ENCODE measurements at regions not wholly inside any gene's neighbourhood (a gene's known extent, or its start where the extent isn't known, plus 50 kb on each side); places are given as distances from the start of the nearest gene placed in this dataset.
"Not testable (repeated sequence)": the region's sequence is repeated elsewhere in the genome, so short reads cannot be mapped to it uniquely, and the experiment has no call there.

DNA sequence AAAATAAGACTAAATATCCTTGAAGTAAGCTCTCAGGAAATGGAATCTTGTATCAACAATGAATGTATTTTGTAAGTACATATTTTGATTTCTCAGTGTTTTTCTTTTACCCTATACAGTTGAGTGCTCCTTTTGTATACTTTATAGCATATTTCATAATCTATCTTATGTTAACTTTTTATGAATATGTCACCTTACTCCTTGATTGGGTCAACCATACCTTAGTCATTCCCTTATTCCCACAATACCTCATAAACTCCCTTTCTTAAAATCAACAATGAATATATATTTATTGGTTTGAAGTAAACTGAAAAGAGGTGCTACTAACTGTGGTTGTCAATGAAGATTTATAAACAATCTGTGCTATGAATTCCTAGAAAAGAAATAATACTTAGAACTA is 686.2 kb downstream of the METTL15 start:
- no peaks in the 10 kb centered on the region for H3K27me3 ChIP-seq (ENCODE audit: control insufficient read depth, insufficient read depth, low read length)
- ChIA-PET CTCF (interaction anchor here (1.3 kb wide), 1 partner anchor 21 kb away, joined by 3 read pairs; no protein-coding TSS in a partner anchor), POLR2A (no interaction called here)
- DNase-seq (ENCODE audit: low read depth): no peak
- TF ChIP-seq, protein P1, sequence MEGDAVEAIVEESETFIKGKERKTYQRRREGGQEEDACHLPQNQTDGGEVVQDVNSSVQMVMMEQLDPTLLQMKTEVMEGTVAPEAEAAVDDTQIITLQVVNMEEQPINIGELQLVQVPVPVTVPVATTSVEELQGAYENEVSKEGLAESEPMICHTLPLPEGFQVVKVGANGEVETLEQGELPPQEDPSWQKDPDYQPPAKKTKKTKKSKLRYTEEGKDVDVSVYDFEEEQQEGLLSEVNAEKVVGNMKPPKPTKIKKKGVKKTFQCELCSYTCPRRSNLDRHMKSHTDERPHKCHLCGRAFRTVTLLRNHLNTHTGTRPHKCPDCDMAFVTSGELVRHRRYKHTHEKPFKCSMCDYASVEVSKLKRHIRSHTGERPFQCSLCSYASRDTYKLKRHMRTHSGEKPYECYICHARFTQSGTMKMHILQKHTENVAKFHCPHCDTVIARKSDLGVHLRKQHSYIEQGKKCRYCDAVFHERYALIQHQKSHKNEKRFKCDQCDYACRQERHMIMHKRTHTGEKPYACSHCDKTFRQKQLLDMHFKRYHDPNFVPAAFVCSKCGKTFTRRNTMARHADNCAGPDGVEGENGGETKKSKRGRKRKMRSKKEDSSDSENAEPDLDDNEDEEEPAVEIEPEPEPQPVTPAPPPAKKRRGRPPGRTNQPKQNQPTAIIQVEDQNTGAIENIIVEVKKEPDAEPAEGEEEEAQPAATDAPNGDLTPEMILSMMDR (IDR thresholded peaks at IDR 0.05; ENCODE audit: insufficient read depth, low read depth, low read length): no peak
- no peaks in the 10 kb centered on the region for H3K36me3 ChIP-seq (ENCODE audit: control insufficient read depth, insufficient read depth, low read length)
- no peak overlapping the region for H3K4me3 ChIP-seq (ENCODE audit: low read depth, low read length)

DNA sequence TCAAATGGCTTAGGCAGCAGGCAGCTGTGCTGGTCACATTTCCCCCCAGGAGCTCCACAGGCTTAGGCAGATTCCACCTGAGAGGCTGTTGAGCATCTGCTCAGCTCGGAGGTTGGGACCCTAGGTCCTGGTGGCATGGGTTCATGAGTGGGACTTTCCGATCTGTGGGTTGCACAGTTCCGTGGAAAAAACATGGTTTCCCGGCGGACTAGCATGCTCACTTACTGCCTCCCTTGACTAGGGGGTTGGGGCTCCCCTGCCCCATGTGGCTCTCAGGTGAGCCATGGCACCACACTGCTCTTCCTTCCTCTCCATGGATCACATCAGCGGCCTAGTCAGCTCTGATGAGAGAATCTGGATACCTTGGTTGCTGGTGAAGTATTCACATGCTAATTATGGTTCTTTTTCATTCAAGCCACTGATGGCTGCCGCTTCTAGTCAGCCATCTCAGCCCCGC is 685.1 kb downstream of the METTL15 start:
- Histone ChIP-seq H3K36me3 (ENCODE audit: control insufficient read depth, insufficient read depth, low read length) (no peaks in the 10 kb centered on the region), H3K27me3 (ENCODE audit: control insufficient read depth, insufficient read depth, low read length) (no peaks in the 10 kb centered on the region), H3K4me3 (ENCODE audit: low read depth, low read length) (no peak overlapping the region)
- ChIA-PET POLR2A (no interaction called here), CTCF (interaction anchor here (0.8 to 1.3 kb wide), 2 partner anchors 9 to 22 kb away, joined by 3 read pairs; no protein-coding TSS in a partner anchor)
- TF ChIP-seq, protein P1 (IDR thresholded peaks at IDR 0.05; ENCODE audit: insufficient read depth, low read depth, low read length): no peak
- DNase-seq (ENCODE audit: low read depth): no peak

DNA sequence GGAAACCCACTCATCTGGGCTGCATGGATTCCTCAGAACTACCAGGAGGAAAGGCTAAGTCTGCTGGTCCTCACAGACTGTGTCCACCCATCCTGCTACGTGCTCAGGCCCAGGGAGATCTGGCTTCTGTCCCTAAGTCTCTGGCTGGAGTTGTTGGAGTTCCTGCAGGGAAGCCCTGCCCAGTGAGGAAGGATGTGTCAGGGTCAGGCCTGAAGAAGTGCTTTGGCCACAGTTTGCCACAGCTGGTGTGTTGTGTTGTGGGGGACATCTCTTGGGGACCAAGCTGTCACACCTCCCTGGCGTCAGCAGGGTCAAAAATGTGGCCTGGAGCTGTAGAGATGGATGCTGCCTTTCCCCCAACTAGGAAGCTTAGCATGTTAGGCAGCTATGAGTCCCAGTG is 684.7 kb downstream of the METTL15 start:
- DNase-seq (ENCODE audit: low read depth): no peak
- CTCF ChIA-PET: interaction anchor here (0.8 kb wide), 1 partner anchor 9 kb away, joined by 3 read pairs; no protein-coding TSS in a partner anchor
- no peak overlapping the region for H3K4me3 ChIP-seq (ENCODE audit: low read depth, low read length)
- POLR2A ChIA-PET: no interaction called here
- TF ChIP-seq, protein P1 (IDR thresholded peaks at IDR 0.05; ENCODE audit: insufficient read depth, low read depth, low read length): no peak
- H3K36me3 ChIP-seq (ENCODE audit: control insufficient read depth, insufficient read depth, low read length): no peaks in the 10 kb centered on the region
- no peaks in the 10 kb centered on the region for H3K27me3 ChIP-seq (ENCODE audit: control insufficient read depth, insufficient read depth, low read length)

- not testable (repeated sequence) for H3K4me3 ChIP-seq (ENCODE audit: low read depth, low read length); H3K27me3 ChIP-seq (ENCODE audit: control insufficient read depth, insufficient read depth, low read length); H3K36me3 ChIP-seq (ENCODE audit: control insufficient read depth, insufficient read depth, low read length)
- ChIA-PET CTCF (interaction anchor here (1.4 kb wide), 1 partner anchor 231 kb away, joined by 3 read pairs; no protein-coding TSS in a partner anchor), POLR2A (interaction anchor here (0.6 to 1.4 kb wide), 3 partner anchors 108 to 1089 kb away, joined by 3 to 6 read pairs (median 3); no protein-coding TSS in a partner anchor)
- peak; percentile 44 for DNase-seq (ENCODE audit: low read depth)
Observed at GRCh38 chr11:28787897-28788296, 679.7 kb downstream of the METTL15 start.

- CTCF ChIA-PET: no interaction called here
- H3K27me3 ChIP-seq (ENCODE audit: control insufficient read depth, insufficient read depth, low read length): no peaks in the 10 kb centered on the region
- no peak overlapping the region for H3K4me3 ChIP-seq (ENCODE audit: low read depth, low read length)
- DNase-seq (ENCODE audit: low read depth): no peak
- POLR2A ChIA-PET: no interaction called here
- TF ChIP-seq, protein P1 (IDR thresholded peaks at IDR 0.05; ENCODE audit: insufficient read depth, low read depth, low read length): no peak
- H3K36me3 ChIP-seq (ENCODE audit: control insufficient read depth, insufficient read depth, low read length): no peaks in the 10 kb centered on the region
Observed at GRCh38 chr11:28777126-28777525, 668.9 kb downstream of the METTL15 start.

DNA sequence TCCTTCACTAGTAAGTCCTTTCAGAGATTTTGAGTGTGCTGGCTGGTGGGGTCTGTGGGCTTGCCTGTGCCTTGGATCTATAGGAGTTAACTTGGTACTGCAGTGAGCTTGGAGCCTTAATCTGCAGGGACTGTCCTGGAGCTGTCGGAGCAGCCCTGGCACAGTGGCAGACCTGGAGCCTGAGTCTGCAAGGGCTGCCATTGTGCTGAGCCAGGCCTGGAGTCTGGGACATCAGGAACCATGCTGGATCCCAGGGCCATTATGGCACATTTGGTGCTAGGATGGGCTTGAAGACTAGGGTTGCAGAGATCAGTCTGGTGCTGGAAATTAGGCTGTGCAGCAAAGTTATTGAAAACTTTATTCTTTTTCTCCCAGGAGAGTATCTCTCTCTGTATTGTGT is 665.4 kb downstream of the METTL15 start:
- no peak for DNase-seq (ENCODE audit: low read depth)
- Histone ChIP-seq H3K36me3 (ENCODE audit: control insufficient read depth, insufficient read depth, low read length) (no peaks in the 10 kb centered on the region), H3K4me3 (ENCODE audit: low read depth, low read length) (no peak overlapping the region), H3K27me3 (ENCODE audit: control insufficient read depth, insufficient read depth, low read length) (no peaks in the 10 kb centered on the region)
- TF ChIP-seq, protein P1 (IDR thresholded peaks at IDR 0.05; ENCODE audit: insufficient read depth, low read depth, low read length): no peak
- ChIA-PET CTCF (interaction anchor here (0.6 kb wide), 1 partner anchor 570 kb away, joined by 3 read pairs; no protein-coding TSS in a partner anchor), POLR2A (no interaction called here)
